Neuronal stem cell (in vitro differentiated cells): ENCODE measurements at regions not wholly inside any gene's neighbourhood (a gene's known extent, or its start where the extent isn't known, plus 50 kb on each side); places are given as distances from the start of the nearest gene placed in this dataset.

Source experiments
- DNase-seq: peaks from one replicate; pipeline ENCODE4 v3.0.0-alpha.2; 2013; ENCODE audit warnings: low spot score
- H2AFZ ChIP-seq: one replicate; pipeline ENCODE4 v1.6.1; 2013; ENCODE audit warnings: mild to moderate bottlenecking, low read length, inconsistent platforms
- H2AK5ac ChIP-seq: 2 replicates; pipeline ENCODE4 v1.6.1; 2013; ENCODE audit warnings: low read depth, mild to moderate bottlenecking, inconsistent platforms, low read length, moderate library complexity, mixed read lengths
- H2BK120ac ChIP-seq: 2 replicates; pipeline ENCODE4 v1.6.1; 2013; ENCODE audit warnings: low read depth, mild to moderate bottlenecking, inconsistent platforms, low read length, moderate library complexity, mixed read lengths
- H2BK12ac ChIP-seq: one replicate; pipeline ENCODE4 v1.6.1; 2013; ENCODE audit warnings: low read length, inconsistent platforms
- H2BK15ac ChIP-seq: 2 replicates; pipeline ENCODE4 v1.6.1; 2013; ENCODE audit warnings: mild to moderate bottlenecking, low read length, inconsistent platforms, mixed read lengths
- H2BK5ac ChIP-seq: one replicate; pipeline ENCODE4 v1.6.1; 2013; ENCODE audit warnings: inconsistent platforms, mild to moderate bottlenecking, low read length, moderate library complexity
- H3K14ac ChIP-seq: one replicate; pipeline ENCODE4 v1.6.1; 2013; ENCODE audit warnings: low read length, inconsistent platforms
- H3K18ac ChIP-seq: 2 replicates; pipeline ENCODE4 v1.6.1; 2013; ENCODE audit warnings: low read length, inconsistent platforms
- H3K23ac ChIP-seq: 2 replicates; pipeline ENCODE4 v1.6.1; 2013; ENCODE audit warnings: low read depth, mild to moderate bottlenecking, mixed read lengths, low read length, inconsistent platforms; ENCODE audit not compliant: poor library complexity
- H3K27ac ChIP-seq: replicated peaks from 3 replicates; pipeline ENCODE4 v1.5.1; 2013; ENCODE audit warnings: low read length, inconsistent platforms
- H3K27me3 ChIP-seq, 3 experiments: 2 replicates each; pipeline ENCODE4 v1.6.1; 2013; ENCODE audit warnings: low read length in 3 of 3, mild to moderate bottlenecking in 2 of 3, inconsistent platforms in 1 of 3, low read depth in 1 of 3, mixed read lengths in 1 of 3, moderate library complexity in 1 of 3; ENCODE audit not compliant: control insufficient read depth in 3 of 3, insufficient read depth in 3 of 3
- H3K36me3 ChIP-seq, 2 donors: replicated peaks in 1 of 2; 2 replicates each; pipeline ENCODE4 v1.6.1; 2013; ENCODE audit warnings: low read length in 2 of 2; ENCODE audit not compliant: control insufficient read depth in 2 of 2, insufficient read depth in 2 of 2
- H3K4ac ChIP-seq: 2 replicates; pipeline ENCODE4 v1.6.1; 2013; ENCODE audit warnings: inconsistent platforms, mild to moderate bottlenecking, low read length, moderate library complexity
- H3K4me1 ChIP-seq, 2 donors: 1 replicate in 1 of 2; 2 replicates in 1 of 2; pipeline ENCODE4 v1.6.1; 2013; ENCODE audit warnings: low read length in 2 of 2, low read depth in 1 of 2; ENCODE audit not compliant: control insufficient read depth in 2 of 2, insufficient read depth in 1 of 2
- H3K4me2 ChIP-seq: one replicate; pipeline ENCODE4 v1.6.1; 2013; ENCODE audit warnings: mild to moderate bottlenecking, low read length, inconsistent platforms; ENCODE audit not compliant: insufficient read depth, poor library complexity, severe bottlenecking
- H3K4me3 ChIP-seq, 2 donors: 2 replicates each; pipeline ENCODE4 v1.5.1; 2013; ENCODE audit warnings: low read length in 2 of 2, mild to moderate bottlenecking in 2 of 2, inconsistent platforms in 1 of 2, moderate library complexity in 1 of 2
- H3K79me1 ChIP-seq: one replicate; pipeline ENCODE4 v1.6.1; 2013; ENCODE audit warnings: low read depth, mild to moderate bottlenecking, inconsistent platforms, low read length, moderate library complexity
- H3K9ac ChIP-seq: one replicate; pipeline ENCODE4 v1.6.1; 2013; ENCODE audit warnings: mild to moderate bottlenecking, low read depth, low read length, inconsistent platforms; ENCODE audit not compliant: poor library complexity
- H3K9me3 ChIP-seq, 2 donors: replicated peaks in 1 of 2; 2 replicates each; pipeline versions ENCODE3 to v1.6.1; 2013; ENCODE audit warnings: low read length in 2 of 2, mild to moderate bottlenecking in 2 of 2, inconsistent platforms in 1 of 2, low read depth in 1 of 2, mixed read lengths in 1 of 2, moderate library complexity in 1 of 2; ENCODE audit not compliant: control insufficient read depth in 2 of 2, insufficient read depth in 1 of 2
- H4K8ac ChIP-seq: one replicate; pipeline ENCODE4 v1.6.1; 2013; ENCODE audit warnings: low read depth, mild to moderate bottlenecking, inconsistent platforms, low read length, moderate library complexity
- H4K91ac ChIP-seq: one replicate; pipeline ENCODE4 v1.6.1; 2013; ENCODE audit warnings: low read length, low read depth, mild to moderate bottlenecking, inconsistent platforms; ENCODE audit not compliant: poor library complexity
- WGBS, 2 donors: extraction: QIAGEN DNeasy Blood & Tissue Kit; methylation state at CpG; one replicate each; pipeline ENCODE4 v1.1.7; 2013; ENCODE audit warnings: missing lambda C conversion rate in 2 of 2, mixed read lengths in 1 of 2; ENCODE audit not compliant: insufficient read length in 2 of 2, insufficient replicate concordance in 1 of 2; ENCODE audit errors: extremely low coverage in 2 of 2; 5-methylcytosine and 5-hydroxymethylcytosine counted together

- Histone ChIP-seq H3K9ac (no peak overlapping the region), H3K4me2 (no peak overlapping the region), H3K4me1 (peaks cover 0 to 1% of the 10 kb centered on the region in 2 donors), H2BK120ac (no peak overlapping the region), H2AFZ (no peak overlapping the region), H3K27me3 (no peaks in the 10 kb centered on the region), H2AK5ac (no peak overlapping the region), H2BK12ac (no peak overlapping the region), H4K91ac (no peak overlapping the region), H3K4ac (no peak overlapping the region), H3K79me1 (no peaks in the 10 kb centered on the region), H2BK15ac (no peak overlapping the region), H3K23ac (no peak overlapping the region), H3K4me3 (no peak overlapping the region), H3K9me3 (peaks cover 0 to 2% of the 10 kb centered on the region in 2 donors), H3K14ac (no peak overlapping the region), H2BK5ac (no peak overlapping the region), H4K8ac (no peak overlapping the region), H3K27ac (no peak overlapping the region), H3K18ac (peak overlapping the region; percentile 57), H3K36me3 (no peaks in the 10 kb centered on the region)
- no peak for DNase-seq
- no CpG with 5 or more reads among the region's 6 CpGs for WGBS, 2 donors
Measured at GRCh38 chr15:69757186-69757585, 304.6 kb downstream of the RPLP1 start.

DNA sequence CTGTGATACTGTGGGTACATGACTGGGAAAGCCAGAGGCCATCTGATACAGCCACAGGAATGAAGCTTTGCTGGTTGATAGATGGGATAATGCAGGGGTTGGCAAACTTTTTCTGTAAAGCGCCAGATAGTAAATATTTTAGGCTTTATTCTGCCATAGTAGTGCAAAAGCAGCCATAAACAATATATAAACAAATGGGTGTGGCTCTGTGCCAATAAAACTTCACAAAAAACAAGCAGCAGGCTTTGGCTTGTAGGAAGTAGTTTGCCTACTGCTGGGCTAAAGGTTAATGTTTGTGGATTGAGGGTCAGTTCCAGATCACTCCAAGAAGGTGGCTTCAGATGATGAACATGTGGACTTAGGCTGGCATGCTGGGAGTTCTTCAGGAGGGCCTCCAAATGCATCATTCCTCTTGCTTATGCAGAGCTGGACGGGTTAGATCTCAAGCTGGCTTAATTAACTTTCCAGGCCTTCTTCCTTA, 305.7 kb downstream of the RPLP1 start:
- Histone ChIP-seq H3K4ac (no peak overlapping the region), H2BK15ac (no peak overlapping the region)

GRCh38 chr15:69758810-69759790, 306.5 kb downstream of the RPLP1 start:
- Histone ChIP-seq H3K27ac (no peak overlapping the region), H3K36me3 (no peaks in the 10 kb centered on the region)
- WGBS, 2 donors = no CpG with 5 or more reads among the region's 8 CpGs

More for the DNA sequence above, 305.7 kb downstream of the RPLP1 start:
- H3K4me1 ChIP-seq = peaks cover 0 to 1% of the 10 kb centered on the region in 2 donors
- no peak overlapping the region for H3K9ac ChIP-seq
- H4K8ac ChIP-seq = no peak overlapping the region
- H4K91ac ChIP-seq = no peak overlapping the region
- no peak overlapping the region for H3K4me2 ChIP-seq
- no peak overlapping the region for H2BK12ac ChIP-seq
- H2AFZ ChIP-seq = no peak overlapping the region
- H3K27ac ChIP-seq = no peak overlapping the region
- H3K18ac ChIP-seq = no peak overlapping the region
- no peak for DNase-seq
- no CpG with 5 or more reads among the region's 2 CpGs for WGBS, 2 donors
- peaks cover 0 to 2% of the 10 kb centered on the region in 2 donors for H3K9me3 ChIP-seq
- no peaks in the 10 kb centered on the region for H3K79me1 ChIP-seq
- no peak overlapping the region for H3K23ac ChIP-seq
- H2BK120ac ChIP-seq = no peak overlapping the region
- no peak overlapping the region for H2BK5ac ChIP-seq
- no peak overlapping the region for H3K14ac ChIP-seq
- no peaks in the 10 kb centered on the region for H3K27me3 ChIP-seq
- H3K4me3 ChIP-seq = no peak overlapping the region
- H2AK5ac ChIP-seq = no peak overlapping the region
- H3K36me3 ChIP-seq = no peaks in the 10 kb centered on the region

DNA sequence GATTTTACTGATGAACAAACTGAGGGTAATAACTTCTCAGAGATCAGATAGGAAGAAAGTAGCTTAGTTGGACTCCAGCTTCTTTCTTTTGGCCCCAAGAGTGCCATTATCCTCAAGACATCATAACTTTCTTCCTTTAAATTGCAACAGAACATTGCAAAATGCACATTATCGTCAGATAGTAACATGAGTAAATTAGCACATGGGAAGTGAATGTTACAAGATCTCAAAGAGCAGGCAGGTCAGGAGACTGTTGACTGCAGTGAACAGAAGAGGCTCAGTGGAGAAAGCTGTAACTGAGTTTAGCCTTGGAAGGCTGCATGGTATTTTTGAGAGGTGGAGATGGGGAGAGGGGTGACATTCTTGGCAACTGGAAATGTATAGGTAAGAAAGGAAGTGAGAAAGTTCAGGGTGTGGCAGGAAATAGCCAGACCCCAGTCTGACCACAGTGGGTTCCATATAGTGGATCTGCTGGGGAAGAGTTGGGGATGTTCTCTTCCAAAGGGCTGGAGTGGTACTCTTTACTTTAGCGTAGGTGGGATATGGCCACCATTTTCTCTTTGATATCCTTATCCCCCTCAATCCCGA, 307.7 kb downstream of the RPLP1 start:
- Histone ChIP-seq H3K27me3 (no peaks in the 10 kb centered on the region), H3K4me1 (peaks cover 0 to 1% of the 10 kb centered on the region in 2 donors), H2BK12ac (no peak overlapping the region), H2BK120ac (no peak overlapping the region), H3K14ac (no peak overlapping the region), H3K4me2 (no peak overlapping the region), H3K27ac (no peak overlapping the region), H2AFZ (no peak overlapping the region), H4K8ac (no peak overlapping the region), H3K18ac (no peak overlapping the region), H3K23ac (no peak overlapping the region), H3K9me3 (no peaks in the 10 kb centered on the region), H3K9ac (no peak overlapping the region), H2BK15ac (no peak overlapping the region), H3K4ac (no peak overlapping the region), H3K4me3 (no peak overlapping the region), H3K79me1 (no peaks in the 10 kb centered on the region), H4K91ac (no peak overlapping the region), H3K36me3 (no peaks in the 10 kb centered on the region), H2BK5ac (no peak overlapping the region), H2AK5ac (no peak overlapping the region)
- no peak for DNase-seq
- no CpG with 5 or more reads among the region's 3 CpGs for WGBS, 2 donors

More at GRCh38 chr15:69758810-69759790, 306.5 kb downstream of the RPLP1 start:
- no peaks in the 10 kb centered on the region for H3K79me1 ChIP-seq
- no peak overlapping the region for H3K4ac ChIP-seq
- H2BK120ac ChIP-seq = no peak overlapping the region
- no peak overlapping the region for H3K4me2 ChIP-seq
- no peak overlapping the region for H2BK12ac ChIP-seq
- peaks cover 0 to 1% of the 10 kb centered on the region in 2 donors for H3K4me1 ChIP-seq
- H2AFZ ChIP-seq = no peak overlapping the region
- no peak for DNase-seq
- no peak overlapping the region for H3K14ac ChIP-seq
- no peak overlapping the region for H4K8ac ChIP-seq
- H2AK5ac ChIP-seq = no peak overlapping the region
- no peak overlapping the region for H3K23ac ChIP-seq
- H4K91ac ChIP-seq = no peak overlapping the region
- H3K4me3 ChIP-seq = no peak overlapping the region
- H3K9me3 ChIP-seq = no peaks in the 10 kb centered on the region
- no peak overlapping the region for H2BK15ac ChIP-seq
- H3K18ac ChIP-seq = no peak overlapping the region
- H2BK5ac ChIP-seq = no peak overlapping the region
- no peak overlapping the region for H3K9ac ChIP-seq
- no peaks in the 10 kb centered on the region for H3K27me3 ChIP-seq
